A549 (cell line): ENCODE measurements at regions not wholly inside any gene's neighbourhood (a gene's known extent, or its start where the extent isn't known, plus 50 kb on each side); places are given as distances from the start of the nearest gene placed in this dataset.

Source experiments
- CTCF ChIP-seq: fragments of >200 bp; sonication (Bioruptor Twin); formaldehyde crosslinking; IDR thresholded peaks from 3 replicates; pipeline ENCODE4 v1.5.1; 2016
- EHF ChIP-seq: fragments of 250-450 bp; sonication (Bioruptor Pico); IDR thresholded peaks from 2 replicates; pipeline ENCODE4 v1.5.0; 2020; ENCODE audit warnings: mild to moderate bottlenecking
- EP300 ChIP-seq, 2 experiments: fragments of >200 bp; sonication (Bioruptor Twin); formaldehyde crosslinking; IDR thresholded peaks; 2 replicates in 1 of 2; 3 replicates in 1 of 2; pipeline ENCODE4 v1.6.1; 2016 to 2017
- PHF8 ChIP-seq: fragments of 200-600 bp; sonication (generic); IDR thresholded peaks from 2 replicates; pipeline ENCODE4 v1.6.1; 2016; ENCODE audit warnings: low read depth, mild to moderate bottlenecking, antibody characterized with exemption, moderate library complexity, borderline replicate concordance
- POLR2A ChIP-seq: IDR thresholded peaks from 2 replicates; pipeline ENCODE4 v1.6.1; 2012; ENCODE audit warnings: mild to moderate bottlenecking, low read length
- RAD21 ChIP-seq, 2 experiments: fragments of >200 bp in 1 of 2; sonication (Bioruptor Twin) in 1 of 2; formaldehyde crosslinking in 1 of 2; IDR thresholded peaks in 1 of 2; conservative IDR thresholded peaks in 1 of 2; 2 replicates in 1 of 2; 3 replicates in 1 of 2; pipeline ENCODE4 v1.6.1; 2012 to 2018; ENCODE audit warnings: inconsistent platforms in 1 of 2
- RCOR1 ChIP-seq: fragments of 150-350 bp; IDR thresholded peaks from 2 replicates; pipeline ENCODE4 v1.6.1; 2014; ENCODE audit warnings: antibody characterized with exemption, low read length, low read depth

- TF ChIP-seq EP300 (IDR thresholded peaks at IDR 0.05) (no peak), CTCF (no peak), POLR2A (no peak), RCOR1 (no peak), RAD21 (conservative IDR thresholded peaks at IDR 0.05 in 1 of 2, IDR thresholded peaks at IDR 0.05 in 1 of 2) (no peak), PHF8 (no peak), EHF (CRISPR knock-in tag) (no peak)
These were observed 787.3 kb downstream of the VRK1 start for GRCh38 chr14:97584528-97584927.
